Peyer's patch (tissue), 4 donors: ENCODE measurements at regions not wholly inside any gene's neighbourhood (a gene's known extent, or its start where the extent isn't known, plus 50 kb on each side); places are given as distances from the start of the nearest gene placed in this dataset.

Source experiments
- DNase-seq, 3 donors: peaks; one replicate each; pipeline ENCODE4 v3.0.0-alpha.2; 2017 to 2019
- H3K27ac ChIP-seq, 4 donors: fragments of 200-600 bp; sonication (generic); one replicate each; pipeline ENCODE4 v1.5.1; 2016 to 2019
- H3K27me3 ChIP-seq, 2 donors: fragments of 200-600 bp; sonication (generic); one replicate each; pipeline ENCODE4 v1.5.1; 2019
- H3K36me3 ChIP-seq, 3 donors: fragments of 200-600 bp; sonication (generic); one replicate each; pipeline ENCODE4 v1.5.1; 2016 to 2019
- H3K4me1 ChIP-seq, 4 donors: fragments of 200-600 bp; sonication (generic); one replicate each; pipeline ENCODE4 v1.5.1; 2016 to 2019
- H3K4me3 ChIP-seq, 4 donors: fragments of 200-600 bp; sonication (generic); 1 replicate in 3 of 4; 2 replicates in 1 of 4; pipeline ENCODE4 v1.5.1; 2016 to 2019; ENCODE audit warnings: mild to moderate bottlenecking in 1 of 4
- H3K9me3 ChIP-seq, 4 donors: fragments of 200-600 bp; sonication (generic); one replicate each; pipeline ENCODE4 v1.5.1; 2016 to 2019; ENCODE audit warnings: mild to moderate bottlenecking in 1 of 4
- CTCF ChIP-seq, 6 experiments: fragments of 450-650 bp in 4 of 6; fragments of 200-600 bp in 2 of 6; sonication (generic) in 1 of 6; IDR thresholded peaks; one replicate each; pipeline ENCODE4 v1.5.1; 2017 to 2019; ENCODE audit warnings: antibody characterized with exemption in 6 of 6, mild to moderate bottlenecking in 3 of 6, moderate library complexity in 1 of 6
- POLR2A ChIP-seq, 2 donors: fragments of 450-650 bp; IDR thresholded peaks; one replicate each; pipeline ENCODE4 v1.5.1; 2017; ENCODE audit warnings: antibody characterized with exemption in 2 of 2, mild to moderate bottlenecking in 2 of 2, moderate library complexity in 2 of 2

- Histone ChIP-seq H3K4me3 (no peak overlapping the region), H3K36me3 (no peaks in the 10 kb centered on the region), H3K27me3 (no peaks in the 10 kb centered on the region), H3K27ac (no peak overlapping the region), H3K4me1 (no peaks in the 10 kb centered on the region), H3K9me3 (no peaks in the 10 kb centered on the region)
- peak in 2 of 3 donors; percentile 20 to 60 for DNase-seq
- TF ChIP-seq CTCF (IDR thresholded peaks at IDR 0.05): no peak
- no peak for TF ChIP-seq POLR2A (IDR thresholded peaks at IDR 0.05)
Measured at GRCh38 chr14:97379091-97379531, 581.9 kb downstream of the VRK1 start.

- H3K36me3 ChIP-seq: no peaks in the 10 kb centered on the region
- DNase-seq: no peak
- H3K9me3 ChIP-seq: no peaks in the 10 kb centered on the region
- no peak overlapping the region for H3K4me3 ChIP-seq
- no peak for TF ChIP-seq POLR2A (IDR thresholded peaks at IDR 0.05)
- no peak for TF ChIP-seq CTCF (IDR thresholded peaks at IDR 0.05)
- H3K27ac ChIP-seq: no peak overlapping the region
- H3K27me3 ChIP-seq: no peaks in the 10 kb centered on the region
- no peaks in the 10 kb centered on the region for H3K4me1 ChIP-seq
Measured at GRCh38 chr14:97380539-97380941, 583.4 kb downstream of the VRK1 start.

- H3K36me3 ChIP-seq: no peaks in the 10 kb centered on the region
- no peak for TF ChIP-seq POLR2A (IDR thresholded peaks at IDR 0.05)
- TF ChIP-seq CTCF (IDR thresholded peaks at IDR 0.05): no peak
- no peak overlapping the region for H3K27ac ChIP-seq
Measured at GRCh38 chr14:97381309-97381708, 584.1 kb downstream of the VRK1 start.

GRCh38 chr14:97382616-97383226 lies 585.5 kb downstream of the VRK1 start:
- no peak for DNase-seq
- Histone ChIP-seq H3K27me3 (no peaks in the 10 kb centered on the region), H3K4me3 (no peak overlapping the region), H3K9me3 (no peaks in the 10 kb centered on the region), H3K4me1 (no peaks in the 10 kb centered on the region), H3K36me3 (no peaks in the 10 kb centered on the region), H3K27ac (no peak overlapping the region)
- TF ChIP-seq POLR2A (IDR thresholded peaks at IDR 0.05): no peak
- TF ChIP-seq CTCF (IDR thresholded peaks at IDR 0.05): no peak

More at GRCh38 chr14:97381309-97381708, 584.1 kb downstream of the VRK1 start:
- Histone ChIP-seq H3K27me3 (no peaks in the 10 kb centered on the region), H3K4me1 (no peaks in the 10 kb centered on the region), H3K4me3 (no peak overlapping the region), H3K9me3 (no peaks in the 10 kb centered on the region)
- no peak for DNase-seq

GRCh38 chr14:97385727-97386126 lies 588.5 kb downstream of the VRK1 start:
- no peak overlapping the region for H3K4me3 ChIP-seq
- H3K4me1 ChIP-seq: no peaks in the 10 kb centered on the region
- no peak for TF ChIP-seq POLR2A (IDR thresholded peaks at IDR 0.05)
- TF ChIP-seq CTCF (IDR thresholded peaks at IDR 0.05): no peak
- DNase-seq: no peak
- no peaks in the 10 kb centered on the region for H3K36me3 ChIP-seq
- no peak overlapping the region for H3K27ac ChIP-seq
- no peaks in the 10 kb centered on the region for H3K27me3 ChIP-seq
- no peaks in the 10 kb centered on the region for H3K9me3 ChIP-seq
